ENCODE measurements at regions not wholly inside any gene's neighbourhood (a gene's known extent, or its start where the extent isn't known, plus 50 kb on each side); places are given as distances from the start of the nearest gene placed in this dataset.

GRCh38 chr3:157807280-157807679, 298.9 kb downstream of the SHOX2 start:
- DNase-seq (ENCODE audit: low read depth): no peak

GRCh38 chr3:157805538-157805937, 300.7 kb downstream of the SHOX2 start:
- DNase-seq (ENCODE audit: low read depth): no peak

DNA sequence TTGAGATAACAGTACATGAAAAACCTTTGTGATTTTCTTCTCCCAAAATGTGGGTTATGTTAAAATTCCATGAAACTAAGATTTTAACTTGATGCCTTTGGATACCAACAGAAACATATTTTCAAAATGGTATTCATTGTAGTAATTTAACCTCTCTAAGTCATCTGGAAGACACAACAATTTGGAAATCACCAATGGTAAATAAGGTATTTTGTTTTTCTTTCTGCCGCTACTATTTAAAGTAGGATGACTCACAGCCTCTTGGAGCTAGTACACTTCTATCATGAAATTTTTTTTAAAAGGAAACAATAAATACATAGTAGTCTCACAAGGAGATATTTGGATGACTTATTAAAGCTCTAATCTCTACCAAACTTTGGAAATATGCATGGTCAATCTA, 291.6 kb upstream of the VEPH1 start:
- DNase-seq (ENCODE audit: low read depth): no peak

GRCh38 chr3:157793745-157794144, 290.5 kb upstream of the VEPH1 start:
- no peak for DNase-seq (ENCODE audit: low read depth)

DNA sequence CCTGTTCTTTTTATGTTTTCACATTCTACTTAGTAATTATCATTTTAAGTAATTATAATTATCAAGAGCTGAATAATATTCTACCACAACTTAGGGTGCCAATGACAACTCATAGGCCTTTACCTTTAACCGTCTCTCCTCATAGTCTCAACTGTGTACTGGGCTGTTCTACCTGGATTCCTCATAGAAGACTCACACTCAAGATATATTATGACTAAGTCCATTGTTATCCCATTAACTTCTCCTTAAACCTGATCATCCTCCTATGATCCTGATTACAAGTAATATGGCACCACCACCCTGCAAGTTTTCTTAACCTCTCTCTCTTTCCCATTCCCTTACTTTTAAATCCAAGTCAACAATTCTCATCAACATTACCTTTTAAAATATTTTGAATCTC, 285.9 kb upstream of the VEPH1 start:
- DNase-seq (ENCODE audit: low read depth): no peak

- no peak for DNase-seq (ENCODE audit: low read depth)
Observed at GRCh38 chr3:157786618-157787017, 283.4 kb upstream of the VEPH1 start.

DNA sequence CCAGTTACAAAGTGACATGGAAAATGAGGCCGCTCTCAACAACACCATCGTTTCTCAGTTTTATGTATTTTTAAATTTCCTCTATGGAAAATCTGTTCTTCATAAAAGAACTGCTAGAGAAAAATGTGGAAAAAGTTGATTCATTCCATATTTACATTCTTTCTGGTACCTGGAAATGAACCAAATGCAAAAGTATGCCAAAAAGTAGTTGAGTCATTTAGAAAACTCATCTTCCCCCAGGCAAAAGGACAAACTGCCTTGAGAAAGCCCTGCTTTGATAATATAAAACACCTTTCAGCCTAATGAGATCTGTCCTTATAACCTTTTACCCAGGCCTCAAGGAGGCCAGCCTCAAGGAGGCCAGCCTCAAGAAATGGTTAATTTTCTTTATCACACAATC, 283.0 kb upstream of the VEPH1 start:
- DNase-seq (ENCODE audit: low read depth): no peak

GRCh38 chr3:157785102-157785826, 282.0 kb upstream of the VEPH1 start:
- DNase-seq (ENCODE audit: low read depth): no peak

DNA sequence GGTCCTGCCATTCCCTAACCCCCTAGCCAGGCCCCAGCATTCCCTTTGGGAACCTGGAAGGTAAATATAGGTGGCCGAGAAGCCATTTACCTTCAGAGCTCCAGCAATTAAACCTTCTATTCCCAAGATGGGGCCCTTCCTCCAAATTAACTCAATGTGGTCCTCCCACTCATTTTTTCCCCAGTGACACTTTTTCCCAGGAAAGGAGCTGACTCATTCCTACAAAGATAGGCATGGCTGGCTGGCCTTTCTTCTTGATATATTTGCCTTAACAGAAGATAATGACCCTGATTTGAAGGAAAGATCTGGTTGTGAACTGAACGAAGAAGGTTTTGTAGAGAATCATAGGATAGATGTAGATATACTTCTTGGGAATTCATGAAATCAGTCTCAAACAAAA, 279.0 kb upstream of the VEPH1 start:
- DNase-seq (ENCODE audit: low read depth): no peak

- no peak for DNase-seq (ENCODE audit: low read depth)
Observed at GRCh38 chr3:157776861-157777260, 273.6 kb upstream of the VEPH1 start.

DNA sequence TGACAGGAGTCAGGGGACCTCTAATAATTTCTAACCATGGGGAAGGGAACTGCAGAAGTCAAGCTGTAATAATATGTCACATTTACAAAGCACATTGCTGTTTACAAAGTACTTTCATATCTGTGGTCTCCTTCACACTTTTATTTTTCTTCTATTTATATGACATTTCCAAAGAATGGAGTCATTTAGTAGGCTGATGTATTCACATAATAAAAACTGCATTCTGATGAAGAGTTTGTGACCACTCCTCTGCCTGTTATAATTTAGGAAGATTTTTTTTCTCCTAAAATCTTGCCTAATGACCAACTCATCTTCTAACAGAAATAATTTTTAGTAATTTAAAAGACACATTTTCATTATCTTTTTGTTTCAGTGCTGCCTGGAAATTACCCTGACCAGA, 272.2 kb upstream of the VEPH1 start:
- no peak for DNase-seq (ENCODE audit: low read depth)

DNA sequence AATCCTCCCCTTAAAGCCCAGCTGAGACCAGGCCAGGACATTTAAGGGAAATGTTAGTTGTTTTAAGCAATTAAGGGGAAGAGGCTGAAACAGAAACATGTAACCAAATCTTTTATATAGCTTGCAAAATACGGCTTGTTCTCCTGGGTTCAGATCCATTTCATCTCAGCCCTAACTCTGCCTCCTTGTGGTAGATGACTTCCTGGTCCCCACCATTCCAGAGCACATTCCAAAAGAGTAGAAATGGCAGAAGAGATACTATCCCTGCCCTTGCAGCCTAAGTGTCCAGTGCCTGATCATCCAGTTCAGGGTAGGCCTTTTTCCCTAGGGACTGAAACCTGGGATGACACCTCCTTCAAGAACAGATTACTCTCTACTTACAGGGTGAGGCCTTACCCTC, 266.2 kb upstream of the VEPH1 start:
- DNase-seq (ENCODE audit: low read depth): no peak

GRCh38 chr3:157767607-157768006, 264.4 kb upstream of the VEPH1 start:
- DNase-seq (ENCODE audit: low read depth): no peak

DNA sequence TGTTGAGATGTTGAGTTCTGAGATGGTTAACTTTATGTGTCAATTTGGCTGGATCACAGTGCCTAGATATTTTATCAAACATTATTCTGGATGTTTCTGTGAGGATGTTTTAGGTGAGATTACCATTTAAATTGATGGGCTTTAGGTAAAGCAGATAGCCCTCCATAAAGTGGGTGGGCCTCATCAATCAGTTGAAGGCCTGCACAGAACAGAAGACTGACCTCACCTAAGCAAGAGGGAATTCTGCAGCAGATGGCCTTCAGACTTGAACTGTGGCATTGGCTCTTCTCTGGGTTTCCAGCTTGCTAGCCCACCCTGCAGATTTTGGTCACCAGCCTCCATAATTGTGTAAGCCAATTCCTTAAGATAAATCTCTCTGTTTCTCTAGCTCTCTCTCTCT, 260.4 kb upstream of the VEPH1 start:
- no peak for DNase-seq (ENCODE audit: low read depth)

DNA sequence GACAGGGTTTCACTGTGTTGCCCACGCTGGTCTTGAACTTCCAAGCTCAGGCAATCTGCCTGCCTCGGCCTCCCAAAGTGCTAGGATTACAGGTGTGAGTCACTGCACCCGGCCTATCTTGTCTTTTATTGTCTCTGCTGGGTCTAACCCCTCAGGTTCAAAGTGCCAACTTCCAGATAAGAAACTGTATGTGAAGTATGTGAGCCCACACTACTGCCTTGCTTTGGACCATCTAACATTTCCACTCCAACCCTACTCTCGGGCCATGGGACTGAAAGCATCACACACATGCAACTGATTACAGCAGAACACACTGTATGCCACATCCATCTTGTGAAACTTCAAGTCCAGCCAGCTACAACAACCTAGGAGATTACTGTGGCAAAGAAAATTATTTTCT, 256.1 kb upstream of the VEPH1 start:
- DNase-seq (ENCODE audit: low read depth): no peak

- DNase-seq (ENCODE audit: low read depth): no peak
Observed at GRCh38 chr3:157755233-157755632, 252.0 kb upstream of the VEPH1 start.

GRCh38 chr3:157754451-157754850, 251.2 kb upstream of the VEPH1 start:
- no peak for DNase-seq (ENCODE audit: low read depth)

GRCh38 chr3:157753787-157754136, 250.5 kb upstream of the VEPH1 start:
- no peak for DNase-seq (ENCODE audit: low read depth)

- no peak for DNase-seq (ENCODE audit: low read depth)
Observed at GRCh38 chr3:157752956-157753786, 250.0 kb upstream of the VEPH1 start.

- no peak for DNase-seq (ENCODE audit: low read depth)
Observed at GRCh38 chr3:157752554-157752953, 249.3 kb upstream of the VEPH1 start.

GRCh38 chr3:157751386-157751785, 248.2 kb upstream of the VEPH1 start:
- no peak for DNase-seq (ENCODE audit: low read depth)

DNA sequence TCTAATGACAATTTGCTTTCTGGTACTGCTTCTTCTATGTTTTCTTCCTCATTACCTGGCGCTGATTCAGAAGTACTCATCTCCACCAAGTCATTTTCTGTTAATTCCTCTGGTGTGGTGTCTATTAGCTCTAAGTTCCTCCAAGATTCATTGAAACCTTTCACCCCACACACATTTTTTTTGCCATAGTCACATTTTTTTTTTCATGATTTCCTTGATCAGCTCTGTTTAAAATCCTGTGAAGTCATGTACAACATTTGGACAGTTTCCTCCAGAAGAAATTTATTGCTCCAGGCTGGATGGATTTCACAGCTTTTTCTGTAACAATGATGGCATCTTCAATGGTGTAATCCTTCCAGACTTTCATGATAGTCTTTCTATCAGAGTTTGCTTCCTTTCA, 243.2 kb upstream of the VEPH1 start:
- no peak for DNase-seq (ENCODE audit: low read depth)

DNA sequence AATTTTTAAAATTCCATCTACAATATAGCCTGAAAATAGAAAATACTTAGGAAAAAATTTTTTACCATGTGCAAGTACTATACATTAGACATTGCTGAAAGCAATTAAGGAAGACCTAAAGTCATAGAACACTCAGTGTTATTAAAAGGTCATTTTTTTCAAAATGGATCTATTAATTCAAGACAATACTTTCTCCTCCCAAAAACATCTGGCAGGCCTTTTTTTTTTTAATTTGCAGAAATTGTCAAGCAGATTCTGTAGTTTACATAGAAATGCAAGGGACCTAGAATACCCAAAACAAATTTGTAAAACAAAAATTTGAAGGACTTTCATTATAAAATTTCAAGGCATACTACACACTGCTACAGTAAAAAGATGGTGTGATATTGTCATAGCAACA, 238.4 kb upstream of the VEPH1 start:
- no peak for DNase-seq (ENCODE audit: low read depth)

DNA sequence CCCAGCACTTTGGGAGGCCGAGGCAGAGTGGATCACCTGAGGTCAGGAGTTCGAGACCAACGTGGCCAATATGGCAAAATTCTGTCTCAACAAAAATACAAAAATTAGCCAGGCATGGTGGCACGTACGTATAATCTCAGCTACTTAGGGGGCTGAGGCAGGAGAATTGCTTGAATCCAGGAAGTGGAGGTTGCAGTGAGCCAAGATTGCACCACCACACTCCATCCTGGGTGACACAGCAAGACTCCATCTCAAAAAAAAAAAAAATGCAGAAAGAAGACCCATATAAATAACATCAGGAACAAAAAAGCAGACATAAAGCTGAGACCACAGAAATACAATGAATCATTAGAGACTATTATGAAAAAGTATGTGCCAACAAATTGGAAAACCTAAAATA, 235.2 kb upstream of the VEPH1 start:
- no peak for DNase-seq (ENCODE audit: low read depth)

All from stimulated activated CD8-positive, alpha-beta memory T cell treated with anti-CD3 and anti-CD28 coated beads, Interleukin-15, amount 100 ng/mL, for 1 hour (primary cell).